ENCODE measurements at regions not wholly inside any gene's neighbourhood (a gene's known extent, or its start where the extent isn't known, plus 50 kb on each side); places are given as distances from the start of the nearest gene placed in this dataset.

DNA sequence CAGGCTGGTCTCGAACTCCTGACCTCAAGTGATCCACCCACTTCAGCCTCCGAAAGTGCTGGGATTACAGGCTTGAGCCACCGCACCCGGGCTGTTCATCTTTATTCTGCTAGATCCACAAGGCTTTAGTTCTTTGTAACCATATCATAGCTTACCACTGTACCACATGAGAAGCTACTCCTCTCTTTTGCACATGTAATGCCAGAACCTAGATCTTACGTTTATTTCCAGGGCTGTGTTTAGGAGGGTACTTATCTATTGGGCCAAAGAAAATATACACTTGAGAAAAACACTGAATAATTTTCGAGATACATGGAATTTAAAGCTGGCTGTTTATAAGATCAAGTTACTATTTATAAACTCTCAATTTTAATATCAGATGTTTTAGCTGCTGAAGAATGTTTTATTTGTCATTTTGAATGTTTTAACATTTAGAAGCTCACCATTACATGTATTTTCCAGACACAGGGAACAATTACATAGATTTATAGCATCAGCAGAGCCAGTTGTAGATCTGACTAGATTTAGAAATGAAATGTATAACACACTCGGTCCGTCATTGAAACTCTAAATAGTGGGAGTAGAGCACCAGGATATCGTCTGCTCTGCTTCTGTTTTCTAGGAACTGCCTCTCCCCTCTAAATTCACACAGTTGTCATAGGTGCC lies 155.3 kb upstream of the HAND2 start:
- TF ChIP-seq, protein P1, sequence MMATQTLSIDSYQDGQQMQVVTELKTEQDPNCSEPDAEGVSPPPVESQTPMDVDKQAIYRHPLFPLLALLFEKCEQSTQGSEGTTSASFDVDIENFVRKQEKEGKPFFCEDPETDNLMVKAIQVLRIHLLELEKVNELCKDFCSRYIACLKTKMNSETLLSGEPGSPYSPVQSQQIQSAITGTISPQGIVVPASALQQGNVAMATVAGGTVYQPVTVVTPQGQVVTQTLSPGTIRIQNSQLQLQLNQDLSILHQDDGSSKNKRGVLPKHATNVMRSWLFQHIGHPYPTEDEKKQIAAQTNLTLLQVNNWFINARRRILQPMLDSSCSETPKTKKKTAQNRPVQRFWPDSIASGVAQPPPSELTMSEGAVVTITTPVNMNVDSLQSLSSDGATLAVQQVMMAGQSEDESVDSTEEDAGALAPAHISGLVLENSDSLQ (IDR thresholded peaks at IDR 0.05): no peak
- TF ChIP-seq SUZ12 (IDR thresholded peaks at IDR 0.05): no peak
- no peak for TF ChIP-seq CTBP1 (IDR thresholded peaks at IDR 0.05; ENCODE audit: borderline replicate concordance)
- no peak for TF ChIP-seq TARDBP (IDR thresholded peaks at IDR 0.05)
- no peak for TF ChIP-seq L3MBTL2 (conservative IDR thresholded peaks at IDR 0.05)
- no peak for TF ChIP-seq FOXM1 (IDR thresholded peaks at IDR 0.05; ENCODE audit: borderline replicate concordance)

All from HEK293T (cell line).